IMR-90 (cell line): ENCODE measurements at regions not wholly inside any gene's neighbourhood (a gene's known extent, or its start where the extent isn't known, plus 50 kb on each side); places are given as distances from the start of the nearest gene placed in this dataset.

ENCODE experiments used
- ATAC-seq: fragments of 200-7000 bp; cut with Tn5 transposase; 2 replicates; pipeline ENCODE4 v1.9.1; 2020; ENCODE audit warnings: low read depth, mild to moderate bottlenecking, moderate library complexity
- BruUV-seq: library from RNA; stranded (reverse); fragments of 400-500 nt; replicated peaks from 2 replicates; lab custom pipeline; 2021; lab: Mats Ljungman, UMichigan
- CTCF ChIA-PET: fragments of 300-600 bp; formaldehyde crosslinking; extraction: SDS; loops from one replicate; lab custom pipeline; 2021; ENCODE audit warnings: antibody characterized with exemption; lab: Yijun Ruan, JAX
- POLR2A ChIA-PET: fragments of 300-600 bp; sonication (Branson Sonifier 250); formaldehyde crosslinking; loops from one replicate; lab custom pipeline; 2022; ENCODE audit warnings: antibody characterized with exemption; ENCODE audit not compliant: unreplicated experiment; lab: Charles Lee
- DNase-seq: peaks from one replicate; pipeline ENCODE4 v3.0.0; 2013
- H2AFZ ChIP-seq: replicated peaks from 2 replicates; pipeline ENCODE3; 2013; ENCODE audit warnings: low read length, mild to moderate bottlenecking; ENCODE audit not compliant: poor library complexity
- H2AK5ac ChIP-seq: 2 replicates; pipeline ENCODE4 v1.6.1; 2013; ENCODE audit warnings: low read depth, low read length, inconsistent platforms
- H2AK9ac ChIP-seq: replicated peaks from 2 replicates; pipeline ENCODE3; 2013; ENCODE audit warnings: mild to moderate bottlenecking, low read depth, low read length, moderate library complexity; ENCODE audit not compliant: poor library complexity
- H2BK120ac ChIP-seq: 2 replicates; pipeline ENCODE4 v1.6.1; 2013; ENCODE audit warnings: low read depth, low read length, inconsistent platforms
- H2BK15ac ChIP-seq: 3 replicates; pipeline ENCODE4 v1.6.1; 2013; ENCODE audit warnings: low read depth, low read length, inconsistent platforms
- H2BK20ac ChIP-seq: 2 replicates; pipeline ENCODE4 v1.6.1; 2013; ENCODE audit warnings: low read depth, mild to moderate bottlenecking, inconsistent platforms, low read length, moderate library complexity
- H2BK5ac ChIP-seq: 2 replicates; pipeline ENCODE4 v1.6.1; 2013; ENCODE audit warnings: mild to moderate bottlenecking, low read depth, low read length, inconsistent platforms; ENCODE audit not compliant: poor library complexity, severe bottlenecking
- H3K14ac ChIP-seq: replicated peaks from 2 replicates; pipeline ENCODE4 v1.6.1; 2013; ENCODE audit warnings: low read depth, low read length, inconsistent platforms
- H3K18ac ChIP-seq: 2 replicates; pipeline ENCODE4 v1.6.1; 2013; ENCODE audit warnings: low read depth, low read length, control low read depth
- H3K23ac ChIP-seq: 2 replicates; pipeline ENCODE4 v1.6.1; 2013; ENCODE audit warnings: low read depth, low read length, inconsistent platforms
- H3K27ac ChIP-seq: 2 replicates; pipeline ENCODE4 v1.5.1; 2013; ENCODE audit warnings: mild to moderate bottlenecking, control low read depth, low read length; ENCODE audit not compliant: insufficient read depth
- H3K27me3 ChIP-seq: 2 replicates; pipeline ENCODE4 v1.6.1; 2013; ENCODE audit warnings: low read length; ENCODE audit not compliant: control insufficient read depth, insufficient read depth
- H3K36me3 ChIP-seq: 2 replicates; pipeline ENCODE4 v1.6.1; 2013; ENCODE audit warnings: low read length, mixed read lengths; ENCODE audit not compliant: control insufficient read depth, insufficient read depth
- H3K4ac ChIP-seq: 2 replicates; pipeline ENCODE4 v1.6.1; 2013; ENCODE audit warnings: low read depth, low read length, inconsistent platforms
- H3K4me1 ChIP-seq: 2 replicates; pipeline ENCODE4 v1.6.1; 2013; ENCODE audit warnings: low read length, mixed read lengths; ENCODE audit not compliant: control insufficient read depth, insufficient read depth
- H3K4me2 ChIP-seq: 2 replicates; pipeline ENCODE4 v1.6.1; 2013; ENCODE audit warnings: low read depth, mild to moderate bottlenecking, control low read depth, low read length, moderate library complexity
- H3K4me3 ChIP-seq: 2 replicates; pipeline ENCODE4 v1.5.1; 2013; ENCODE audit warnings: low read depth, mild to moderate bottlenecking, control low read depth, low read length, moderate library complexity; ENCODE audit not compliant: insufficient read depth
- H3K56ac ChIP-seq: 2 replicates; pipeline ENCODE4 v1.6.1; 2013; ENCODE audit warnings: low read length, inconsistent platforms; ENCODE audit not compliant: insufficient read depth; ENCODE audit errors: extremely low read depth
- H3K79me1 ChIP-seq, 2 experiments: 2 replicates each; pipeline ENCODE4 v1.6.1; 2013; ENCODE audit warnings: low read length in 2 of 2, inconsistent platforms in 1 of 2, low read depth in 1 of 2
- H3K9ac ChIP-seq: 2 replicates; pipeline ENCODE4 v1.6.1; 2013; ENCODE audit warnings: low read depth, low read length, control low read depth
- H3K9me1 ChIP-seq: 2 replicates; pipeline ENCODE4 v1.6.1; 2013; ENCODE audit warnings: low read length, inconsistent platforms; ENCODE audit not compliant: insufficient read depth
- H3K9me3 ChIP-seq: 2 replicates; pipeline ENCODE4 v1.6.1; 2013; ENCODE audit warnings: low read length; ENCODE audit not compliant: control insufficient read depth, insufficient read depth
- H4K20me1 ChIP-seq: 2 replicates; pipeline ENCODE4 v1.6.1; 2013; ENCODE audit warnings: low read length, inconsistent platforms; ENCODE audit not compliant: insufficient read depth
- H4K5ac ChIP-seq: 2 replicates; pipeline ENCODE4 v1.6.1; 2013; ENCODE audit warnings: mild to moderate bottlenecking, low read depth, low read length, control low read depth
- H4K8ac ChIP-seq, 2 experiments: 2 replicates each; pipeline ENCODE4 v1.6.1; 2013; ENCODE audit warnings: low read depth in 2 of 2, low read length in 2 of 2, control low read depth in 1 of 2, inconsistent platforms in 1 of 2
- H4K91ac ChIP-seq: 2 replicates; pipeline ENCODE4 v1.6.1; 2013; ENCODE audit warnings: low read depth, low read length, inconsistent platforms; ENCODE audit not compliant: insufficient read depth
- BHLHE40 ChIP-seq: fragments of 150-350 bp; IDR thresholded peaks from 2 replicates; pipeline ENCODE4 v1.6.1; 2016; ENCODE audit warnings: mild to moderate bottlenecking, low read depth, low read length
- CEBPB ChIP-seq: IDR thresholded peaks from 2 replicates; pipeline ENCODE4 v1.6.1; 2012; ENCODE audit warnings: low read depth, low read length, improper control_type of control experiment
- CHD1 ChIP-seq: IDR thresholded peaks from 2 replicates; pipeline ENCODE4 v1.6.1; 2012; ENCODE audit warnings: low read depth, low read length, improper control_type of control experiment
- FOS ChIP-seq: fragments of 150-350 bp; IDR thresholded peaks from 2 replicates; pipeline ENCODE4 v1.6.1; 2016; ENCODE audit warnings: low read depth, low read length
- MAFK ChIP-seq: IDR thresholded peaks from 2 replicates; pipeline ENCODE4 v1.6.1; 2012; ENCODE audit warnings: low read depth, low read length, improper control_type of control experiment
- MAZ ChIP-seq: IDR thresholded peaks from 2 replicates; pipeline ENCODE4 v1.6.1; 2012; ENCODE audit warnings: low read depth, mild to moderate bottlenecking, low read length, improper control_type of control experiment, moderate library complexity, borderline replicate concordance
- MXI1 ChIP-seq: IDR thresholded peaks from 2 replicates; pipeline ENCODE4 v1.6.1; 2012; ENCODE audit warnings: low read depth, mild to moderate bottlenecking, low read length, moderate library complexity, borderline replicate concordance
- NFE2L2 ChIP-seq: fragments of 150-350 bp; IDR thresholded peaks from 2 replicates; pipeline ENCODE4 v1.6.1; 2016; ENCODE audit warnings: low read depth, mild to moderate bottlenecking, low read length
- POLR2A ChIP-seq: IDR thresholded peaks from 2 replicates; pipeline ENCODE4 v1.6.1; 2012; ENCODE audit warnings: mild to moderate bottlenecking, low read depth, low read length
- RAD21 ChIP-seq: IDR thresholded peaks from 2 replicates; pipeline ENCODE4 v1.6.1; 2012; ENCODE audit warnings: low read length, improper control_type of control experiment
- RCOR1 ChIP-seq: IDR thresholded peaks from 2 replicates; pipeline ENCODE4 v1.6.1; 2012; ENCODE audit warnings: mild to moderate bottlenecking, low read length, improper control_type of control experiment; ENCODE audit not compliant: insufficient replicate concordance
- RFX5 ChIP-seq: IDR thresholded peaks from 2 replicates; pipeline ENCODE4 v1.8.0; 2012; ENCODE audit warnings: low read depth, mild to moderate bottlenecking, low read length, moderate library complexity
- SMC3 ChIP-seq: fragments of 150-350 bp; IDR thresholded peaks from 2 replicates; pipeline ENCODE4 v1.6.1; 2016; ENCODE audit warnings: low read depth, mild to moderate bottlenecking, antibody characterized with exemption, low read length, moderate library complexity
- WGBS, 2 experiments: methylation state at CpG; one replicate each; pipeline versions ENCODE4 v1.1.5 to v1.1.7; 2013; ENCODE audit warnings: missing lambda C conversion rate in 2 of 2; ENCODE audit not compliant: insufficient read length in 1 of 2; ENCODE audit errors: extremely low coverage in 2 of 2; 5-methylcytosine and 5-hydroxymethylcytosine counted together
- dilution Hi-C: fragments of 300-500 bp; cut with HindIII; formaldehyde crosslinking; loops from one replicate; pipeline ENCODE4 v1.14.3; 2018; ENCODE audit warnings: low sequenced_read_pairs; ENCODE audit not compliant: unreplicated experiment
- in situ Hi-C: fragments of 300-500 bp; cut with MboI; formaldehyde crosslinking; loops from 3 replicates; pipeline ENCODE4 v1.14.3; 2019; ENCODE audit warnings: low sequenced_read_pairs, inconsistent platforms, mixed read lengths
- intact Hi-C: fragments of 100-400 bp; cut with micrococcal nuclease; formaldehyde crosslinking; loops from 2 replicates; pipeline ENCODE4 v1.10.0; 2022
- TF ChIP-seq, protein P1 (sequence below): fragments of 150-350 bp; IDR thresholded peaks from 2 replicates; pipeline ENCODE4 v1.6.1; 2016; ENCODE audit warnings: low read depth, mild to moderate bottlenecking, low read length, moderate library complexity, borderline replicate concordance
- TF ChIP-seq, protein P2 (sequence below): conservative IDR thresholded peaks from 2 replicates; pipeline ENCODE4 v1.5.1; 2012; ENCODE audit warnings: mild to moderate bottlenecking, low read depth, low read length, improper control_type of control experiment
- TF ChIP-seq, protein P3 (sequence below): fragments of 150-350 bp; IDR thresholded peaks from 2 replicates; pipeline ENCODE4 v1.6.1; 2017; ENCODE audit warnings: mild to moderate bottlenecking, antibody characterized with exemption, low read length, low read depth

DNA sequence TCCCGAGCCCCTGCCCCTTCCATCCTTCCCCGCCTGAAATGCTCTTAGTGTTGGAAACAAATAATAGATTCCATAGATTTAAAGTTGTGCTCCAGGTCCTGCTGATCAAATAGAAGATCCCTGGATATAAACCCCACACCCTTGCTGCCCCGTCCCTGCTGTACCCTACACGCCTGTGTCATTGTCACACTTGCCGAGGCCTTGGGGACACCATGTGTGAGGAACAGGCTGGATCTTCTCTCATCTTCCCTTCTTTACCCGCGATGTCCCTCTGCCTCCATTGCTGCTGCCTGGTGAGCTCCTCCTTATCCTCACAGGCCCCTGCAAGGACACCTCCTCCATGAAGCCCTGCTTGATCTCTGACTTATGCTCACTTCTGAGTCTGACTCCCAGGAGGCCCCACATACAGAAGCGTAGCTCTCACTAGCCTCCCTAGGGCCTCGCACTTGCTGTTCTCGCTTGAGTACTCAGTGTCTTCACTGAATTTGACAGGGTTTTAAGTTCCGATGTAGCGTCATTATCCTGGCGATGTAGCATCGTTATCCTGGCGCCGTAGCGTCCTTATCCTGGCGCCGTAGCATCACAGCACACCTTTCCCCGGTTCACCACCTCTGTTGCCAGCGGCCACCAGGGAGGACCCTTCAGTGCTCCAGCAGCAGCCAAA lies 221.9 kb downstream of the NDUFA10 start:
- BruUV-seq = no TSS peak
- POLR2A ChIA-PET = no interaction called here
- H3K4me1 ChIP-seq = no peaks in the 10 kb centered on the region

More for the DNA sequence above, 221.9 kb downstream of the NDUFA10 start:
- in situ Hi-C loops = no loop called here
- H2AK9ac ChIP-seq = no peak overlapping the region
- H3K4me3 ChIP-seq = no peak overlapping the region
- no peak overlapping the region for H4K8ac ChIP-seq
- H3K9me1 ChIP-seq = no peaks in the 10 kb centered on the region
- H3K27ac ChIP-seq = no peak overlapping the region
- H2AFZ ChIP-seq = no peak overlapping the region
- H3K56ac ChIP-seq = no peak overlapping the region
- dilution Hi-C loops = no loop called here
- CTCF ChIA-PET = no interaction called here
- H2AK5ac ChIP-seq = no peak overlapping the region
- ATAC-seq (no peak), DNase-seq (no peak)
- H2BK120ac ChIP-seq = no peak overlapping the region
- H4K91ac ChIP-seq = no peak overlapping the region
- H3K14ac ChIP-seq = no peak overlapping the region
- intact Hi-C loops = no loop called here
- no peak overlapping the region for H2BK20ac ChIP-seq
- TF ChIP-seq CHD1 = no peak
- TF ChIP-seq POLR2A = no peak
- no peak for TF ChIP-seq RCOR1
- TF ChIP-seq, protein P1, sequence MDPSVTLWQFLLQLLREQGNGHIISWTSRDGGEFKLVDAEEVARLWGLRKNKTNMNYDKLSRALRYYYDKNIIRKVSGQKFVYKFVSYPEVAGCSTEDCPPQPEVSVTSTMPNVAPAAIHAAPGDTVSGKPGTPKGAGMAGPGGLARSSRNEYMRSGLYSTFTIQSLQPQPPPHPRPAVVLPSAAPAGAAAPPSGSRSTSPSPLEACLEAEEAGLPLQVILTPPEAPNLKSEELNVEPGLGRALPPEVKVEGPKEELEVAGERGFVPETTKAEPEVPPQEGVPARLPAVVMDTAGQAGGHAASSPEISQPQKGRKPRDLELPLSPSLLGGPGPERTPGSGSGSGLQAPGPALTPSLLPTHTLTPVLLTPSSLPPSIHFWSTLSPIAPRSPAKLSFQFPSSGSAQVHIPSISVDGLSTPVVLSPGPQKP = no peak
- TF ChIP-seq MAZ = no peak
- TF ChIP-seq BHLHE40 = no peak
- TF ChIP-seq FOS = no peak
- no peak for TF ChIP-seq NFE2L2
- TF ChIP-seq, protein P2, sequence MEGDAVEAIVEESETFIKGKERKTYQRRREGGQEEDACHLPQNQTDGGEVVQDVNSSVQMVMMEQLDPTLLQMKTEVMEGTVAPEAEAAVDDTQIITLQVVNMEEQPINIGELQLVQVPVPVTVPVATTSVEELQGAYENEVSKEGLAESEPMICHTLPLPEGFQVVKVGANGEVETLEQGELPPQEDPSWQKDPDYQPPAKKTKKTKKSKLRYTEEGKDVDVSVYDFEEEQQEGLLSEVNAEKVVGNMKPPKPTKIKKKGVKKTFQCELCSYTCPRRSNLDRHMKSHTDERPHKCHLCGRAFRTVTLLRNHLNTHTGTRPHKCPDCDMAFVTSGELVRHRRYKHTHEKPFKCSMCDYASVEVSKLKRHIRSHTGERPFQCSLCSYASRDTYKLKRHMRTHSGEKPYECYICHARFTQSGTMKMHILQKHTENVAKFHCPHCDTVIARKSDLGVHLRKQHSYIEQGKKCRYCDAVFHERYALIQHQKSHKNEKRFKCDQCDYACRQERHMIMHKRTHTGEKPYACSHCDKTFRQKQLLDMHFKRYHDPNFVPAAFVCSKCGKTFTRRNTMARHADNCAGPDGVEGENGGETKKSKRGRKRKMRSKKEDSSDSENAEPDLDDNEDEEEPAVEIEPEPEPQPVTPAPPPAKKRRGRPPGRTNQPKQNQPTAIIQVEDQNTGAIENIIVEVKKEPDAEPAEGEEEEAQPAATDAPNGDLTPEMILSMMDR = no peak
- TF ChIP-seq, protein P3, sequence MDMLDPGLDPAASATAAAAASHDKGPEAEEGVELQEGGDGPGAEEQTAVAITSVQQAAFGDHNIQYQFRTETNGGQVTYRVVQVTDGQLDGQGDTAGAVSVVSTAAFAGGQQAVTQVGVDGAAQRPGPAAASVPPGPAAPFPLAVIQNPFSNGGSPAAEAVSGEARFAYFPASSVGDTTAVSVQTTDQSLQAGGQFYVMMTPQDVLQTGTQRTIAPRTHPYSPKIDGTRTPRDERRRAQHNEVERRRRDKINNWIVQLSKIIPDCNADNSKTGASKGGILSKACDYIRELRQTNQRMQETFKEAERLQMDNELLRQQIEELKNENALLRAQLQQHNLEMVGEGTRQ = no peak
- TF ChIP-seq MAFK = no peak
- no peak for TF ChIP-seq SMC3
- TF ChIP-seq RAD21 = no peak
- TF ChIP-seq MXI1 = no peak
- no peak for TF ChIP-seq RFX5
- no peak for TF ChIP-seq CEBPB
- H3K4me2 ChIP-seq = no peak overlapping the region
- WGBS, 2 experiments = 87% methylated on average over 14 of the region's 21 CpGs; no CpG with 5 or more reads in 1 of the 2 experiments
- H2BK15ac ChIP-seq = no peak overlapping the region
- H3K23ac ChIP-seq = no peak overlapping the region
- no peak overlapping the region for H2BK5ac ChIP-seq
- no peaks in the 10 kb centered on the region for H3K27me3 ChIP-seq
- H3K4ac ChIP-seq = no peak overlapping the region
- H3K9me3 ChIP-seq = peaks cover 48% of the 10 kb centered on the region
- no peak overlapping the region for H3K18ac ChIP-seq
- no peaks in the 10 kb centered on the region for H3K79me1 ChIP-seq
- H4K5ac ChIP-seq = no peak overlapping the region
- H3K36me3 ChIP-seq = no peaks in the 10 kb centered on the region
- H4K20me1 ChIP-seq = no peaks in the 10 kb centered on the region
- no peak overlapping the region for H3K9ac ChIP-seq
